Activated CD4-positive, alpha-beta T cell treated with anti-CD3 and anti-CD28 coated beads, Interleukin-10, Interleukin-2, amounts not matched to agents 100 ng/mL and 50 ng/mL, durations not matched to agents 16 hours and 8 hours (primary cell): ENCODE measurements at regions not wholly inside any gene's neighbourhood (a gene's known extent, or its start where the extent isn't known, plus 50 kb on each side); places are given as distances from the start of the nearest gene placed in this dataset.
"Not testable (repeated sequence)": the region's sequence is repeated elsewhere in the genome, so short reads cannot be mapped to it uniquely, and the experiment has no call there.

Source experiments
- DNase-seq: peaks from one replicate; pipeline ENCODE4 v3.0.0-alpha.2; 2020

- no peak for DNase-seq
These were observed 988.5 kb downstream of the CDH18 start for GRCh38 chr5:18999478-18999877.

GRCh38 chr5:19001054-19001453 lies 986.9 kb downstream of the CDH18 start:
- DNase-seq: no peak

DNA sequence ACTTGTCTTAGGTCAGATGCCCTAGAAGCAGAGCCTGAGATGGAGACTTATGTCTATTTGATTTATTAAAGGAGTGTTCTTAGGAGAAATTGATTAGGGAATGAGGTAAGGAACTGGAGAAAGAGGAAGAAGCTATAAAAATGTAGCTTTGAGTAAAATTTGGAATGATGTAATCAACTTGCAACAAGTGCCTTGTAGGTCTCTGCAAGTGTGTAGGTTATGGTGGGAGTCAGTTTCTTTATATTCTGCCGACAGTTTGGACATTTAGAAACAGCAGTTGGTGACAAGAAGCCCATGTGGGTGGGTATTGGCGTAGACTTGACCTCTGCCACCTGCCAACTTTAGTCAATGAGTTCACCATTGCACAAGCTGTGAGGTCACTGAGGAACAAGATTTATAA lies 986.5 kb downstream of the CDH18 start:
- DNase-seq: no peak

GRCh38 chr5:19002111-19002510 lies 985.9 kb downstream of the CDH18 start:
- no peak for DNase-seq

DNA sequence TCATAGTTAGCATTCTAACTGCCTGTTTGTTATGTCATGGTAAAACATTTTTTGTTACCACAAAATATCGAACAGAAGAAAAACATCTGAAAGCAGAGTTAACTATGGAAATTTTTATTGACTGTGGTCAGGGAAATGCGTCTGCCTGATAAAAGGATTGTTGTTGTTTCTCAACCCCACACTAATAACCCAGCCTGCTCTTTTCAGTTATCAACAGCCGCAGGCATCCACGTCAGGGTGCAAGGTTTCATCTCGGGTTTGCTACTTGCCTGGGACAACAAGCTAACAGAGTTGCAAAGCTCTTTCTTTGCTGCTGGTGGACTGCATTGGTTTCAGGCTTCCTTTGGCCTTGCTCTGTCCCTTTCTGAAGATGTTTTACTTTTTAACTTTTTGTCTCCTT lies 969.2 kb downstream of the CDH18 start:
- DNase-seq: no peak

GRCh38 chr5:19031491-19031890 lies 956.5 kb downstream of the CDH18 start:
- no peak for DNase-seq

- DNase-seq: no peak
These were observed 952.2 kb downstream of the CDH18 start for GRCh38 chr5:19035816-19036215.

- no peak for DNase-seq
These were observed 945.9 kb downstream of the CDH18 start for GRCh38 chr5:19042106-19042505.

- DNase-seq: no peak
These were observed 943.7 kb downstream of the CDH18 start for GRCh38 chr5:19044311-19044710.

- no peak for DNase-seq
These were observed 942.9 kb downstream of the CDH18 start for GRCh38 chr5:19044931-19045695.

GRCh38 chr5:19047277-19047676 lies 940.7 kb downstream of the CDH18 start:
- no peak for DNase-seq

- no peak for DNase-seq
These were observed 939.3 kb downstream of the CDH18 start for GRCh38 chr5:19048726-19049125.

GRCh38 chr5:19058216-19058615 lies 929.8 kb downstream of the CDH18 start:
- no peak for DNase-seq

DNA sequence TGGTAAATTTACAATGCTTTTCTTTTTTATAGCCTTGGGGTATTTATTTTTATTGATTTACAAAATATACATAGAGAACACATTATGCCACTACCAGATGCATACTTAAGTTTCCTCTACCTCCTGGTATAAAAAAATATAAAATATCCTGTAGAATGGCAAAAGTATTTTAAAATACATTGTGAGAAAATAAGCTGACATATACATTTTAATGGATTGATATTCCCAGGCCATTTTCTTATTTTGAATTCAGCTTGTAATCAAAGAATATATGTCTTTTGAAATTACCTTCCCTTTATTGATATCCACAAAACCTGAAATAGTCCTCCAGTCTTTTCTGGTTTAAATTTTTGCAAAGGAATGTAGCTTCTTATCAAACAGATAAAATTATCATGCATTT lies 923.9 kb downstream of the CDH18 start:
- no peak for DNase-seq

- DNase-seq: no peak
These were observed 920.3 kb downstream of the CDH18 start for GRCh38 chr5:19067741-19068140.

- no peak for DNase-seq
These were observed 889.6 kb downstream of the CDH18 start for GRCh38 chr5:19098434-19098833.

GRCh38 chr5:19099195-19099594 lies 888.8 kb downstream of the CDH18 start:
- DNase-seq: no peak

DNA sequence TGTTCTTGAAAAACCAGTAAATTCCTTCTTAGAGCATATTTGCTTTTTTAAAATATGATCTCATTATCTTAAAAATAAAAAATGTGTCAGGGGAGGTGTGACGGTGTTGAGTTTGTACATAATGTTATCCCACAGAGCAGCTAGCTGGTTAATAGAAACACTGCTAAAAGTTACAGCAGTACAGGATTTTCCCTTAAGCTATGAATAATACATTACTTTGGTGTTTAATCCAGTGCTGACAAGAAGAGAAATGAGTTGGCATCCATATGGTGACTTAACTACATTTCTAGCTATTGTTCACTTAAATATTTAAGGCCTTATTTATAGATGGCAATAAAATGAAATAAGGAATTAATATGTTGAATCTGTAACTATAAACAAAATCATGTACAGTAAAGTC lies 883.1 kb downstream of the CDH18 start:
- no peak for DNase-seq

- no peak for DNase-seq
These were observed 865.1 kb downstream of the CDH18 start for GRCh38 chr5:19122923-19123322.

DNA sequence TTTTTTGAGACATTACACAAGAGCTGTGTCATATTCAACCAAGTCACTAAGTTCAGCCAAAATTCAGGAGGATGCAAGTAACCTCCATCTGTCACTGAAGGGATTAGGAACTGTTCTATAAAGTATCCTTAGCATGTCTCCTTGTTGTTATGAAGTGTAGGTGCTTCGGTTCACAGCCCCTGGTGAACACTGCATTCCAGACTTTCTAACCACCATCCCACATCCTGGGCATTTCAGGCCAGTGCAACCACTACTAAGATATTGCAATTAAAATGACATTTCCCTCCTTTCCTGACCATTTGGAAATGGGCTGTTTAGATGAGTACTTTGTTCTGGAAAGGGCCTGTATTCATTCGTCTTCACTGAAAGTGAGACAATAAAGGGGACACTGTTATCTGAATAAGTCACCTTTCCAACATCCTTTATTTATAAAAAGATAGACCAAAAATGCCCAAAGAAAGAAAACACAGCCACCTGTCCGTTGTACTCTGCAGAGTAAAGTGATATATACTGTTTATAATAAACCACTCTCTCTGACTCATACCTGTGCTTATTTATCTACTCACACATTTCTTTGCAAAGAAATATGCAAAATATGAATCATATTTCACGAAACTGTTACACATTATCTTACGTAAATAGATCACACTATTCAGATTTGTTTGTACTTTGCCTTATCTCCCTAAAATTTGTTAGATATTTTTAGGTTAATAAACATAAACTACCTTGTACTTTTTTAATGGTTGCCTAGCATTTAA lies 861.9 kb downstream of the CDH18 start:
- DNase-seq: no peak

- DNase-seq: no peak
These were observed 847.7 kb downstream of the CDH18 start for GRCh38 chr5:19140276-19140675.

DNA sequence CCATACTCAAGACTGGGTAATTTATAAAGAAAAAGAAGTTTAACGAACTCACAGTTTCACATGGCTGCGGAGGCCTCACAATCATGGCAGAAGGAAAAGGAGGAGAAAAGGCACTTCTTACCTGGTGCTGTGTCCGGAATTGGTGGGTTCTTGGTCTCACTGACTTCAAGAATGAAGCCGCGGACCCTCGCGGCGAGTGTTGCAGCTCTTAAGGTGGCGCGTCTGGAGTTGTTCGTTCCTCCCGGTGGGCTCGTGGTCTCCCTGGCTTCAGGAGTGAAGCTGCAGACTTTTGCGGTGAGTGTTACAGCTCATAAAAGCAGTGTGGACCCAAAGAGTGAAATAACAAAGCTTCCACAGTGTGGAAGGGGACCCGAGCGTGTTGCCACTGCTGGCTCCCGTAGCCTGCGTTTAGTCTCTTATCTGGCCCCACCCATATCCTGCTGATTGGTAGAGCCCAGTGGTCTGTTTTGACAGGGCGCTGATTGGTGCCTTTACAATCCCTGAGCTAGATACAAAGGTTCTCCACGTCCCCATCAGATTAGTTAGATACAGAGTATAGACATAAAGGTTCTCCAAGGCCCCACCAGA lies 846.0 kb downstream of the CDH18 start:
- not testable (repeated sequence) for DNase-seq

DNA sequence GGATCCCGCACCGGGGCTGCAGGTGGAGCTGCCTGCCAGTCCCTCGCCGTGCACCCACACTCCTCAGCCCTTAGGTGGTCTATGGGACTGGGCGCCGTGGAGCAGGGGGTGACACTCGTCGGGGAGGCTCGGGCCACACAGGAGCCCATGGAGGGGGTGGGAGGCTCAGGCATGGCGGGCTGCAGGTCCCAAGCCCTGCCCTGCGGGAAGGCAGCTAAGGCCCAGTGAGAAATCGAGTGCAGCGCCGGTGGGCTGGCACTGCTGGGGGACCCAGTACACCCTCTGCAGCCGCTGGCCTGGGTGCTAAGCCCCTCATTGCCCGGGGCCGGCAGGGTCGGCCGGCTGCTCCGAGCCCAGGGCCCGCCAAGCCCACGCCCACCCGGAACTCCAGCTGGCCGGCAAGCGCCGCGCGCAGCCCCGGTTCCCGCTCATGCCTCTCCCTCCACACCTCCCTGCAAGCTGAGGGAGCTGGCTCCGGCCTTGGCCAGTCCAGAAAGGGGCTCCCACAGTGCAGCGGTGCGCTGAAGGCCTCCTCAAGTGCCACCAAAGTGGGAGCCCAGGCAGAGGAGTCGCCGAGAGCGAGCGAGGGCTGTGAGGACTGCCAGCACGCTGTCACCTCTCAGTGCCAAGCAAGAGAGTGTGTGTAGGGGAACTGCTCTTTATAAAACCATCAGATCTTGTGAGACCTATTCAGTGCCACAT lies 845.1 kb downstream of the CDH18 start:
- not testable (repeated sequence) for DNase-seq
